ENCODE measurements at regions not wholly inside any gene's neighbourhood (a gene's known extent, or its start where the extent isn't known, plus 50 kb on each side); places are given as distances from the start of the nearest gene placed in this dataset.

GRCh38 chr7:13198036-13198435 is 510.6 kb downstream of the ARL4A start (continued):
- TF ChIP-seq CTCF (conservative IDR thresholded peaks at IDR 0.05; ENCODE audit: low read depth in 2 of 2), result no peak
- no peak for TF ChIP-seq STAT1 (IDR thresholded peaks at IDR 0.05; ENCODE audit: unreplicated experiment)
- TF ChIP-seq NANOG (IDR thresholded peaks at IDR 0.05; ENCODE audit: borderline replicate concordance), result no peak
- TF ChIP-seq EZH2 (IDR thresholded peaks at IDR 0.05; ENCODE audit: low read depth, unreplicated experiment), result no peak
- no peak for TF ChIP-seq ZNF462 (CRISPR knock-in tag; IDR thresholded peaks at IDR 0.05)

GRCh38 chr7:13198727-13199126 is 511.3 kb downstream of the ARL4A start:
- Histone ChIP-seq H3F3A (replicated peaks; ENCODE audit: low read depth) (no peaks in the 10 kb centered on the region), H3K4me1 (ENCODE audit: insufficient read depth) (no peaks in the 10 kb centered on the region), H3K27ac (ENCODE audit: low read depth) (no peak overlapping the region), H3K9me2 (ENCODE audit: insufficient read depth) (no peaks in the 10 kb centered on the region), H3K27me3 (ENCODE audit: insufficient read depth) (no peaks in the 10 kb centered on the region), H3K4me2 (no peak overlapping the region), H2AFZ (no peak overlapping the region), H4K20me1 (replicated peaks; ENCODE audit: insufficient read depth) (no peaks in the 10 kb centered on the region), H3K79me2 (replicated peaks; ENCODE audit: insufficient read depth) (no peaks in the 10 kb centered on the region), H3K4me3 (no peak overlapping the region), H3K36me3 (ENCODE audit: insufficient read depth) (no peaks in the 10 kb centered on the region)
- Mint-ChIP-seq H3K4me3 (no peak overlapping the region), H3K9me3 (no peaks in the 10 kb centered on the region), H3K36me3 (ENCODE audit: low read depth) (no peaks in the 10 kb centered on the region), H3K27ac (no peak overlapping the region), H3K4me1 (no peaks in the 10 kb centered on the region), H3K27me3 (ENCODE audit: insufficient read depth, low read depth, poor library complexity) (no peaks in the 10 kb centered on the region)
- DNase-seq (ENCODE audit: low spot score) (no peak), ATAC-seq (no peak)
- TF ChIP-seq STAT1 (IDR thresholded peaks at IDR 0.05; ENCODE audit: unreplicated experiment) (no peak), EZH2phosphoT487 (IDR thresholded peaks at IDR 0.05; ENCODE audit: unreplicated experiment) (no peak), ZNF114 (CRISPR knock-in tag; IDR thresholded peaks at IDR 0.05) (no peak), ZNF331 (CRISPR knock-in tag; IDR thresholded peaks at IDR 0.05; ENCODE audit: low read depth) (no peak), EZH2 (IDR thresholded peaks at IDR 0.05; ENCODE audit: low read depth, unreplicated experiment) (no peak), NANOG (IDR thresholded peaks at IDR 0.05; ENCODE audit: borderline replicate concordance) (no peak), CTCF (conservative IDR thresholded peaks at IDR 0.05; ENCODE audit: low read depth in 2 of 2) (no peak), POLR2AphosphoS5 (IDR thresholded peaks at IDR 0.05; ENCODE audit: low read depth) (no peak), CREB1 (CRISPR knock-in tag; IDR thresholded peaks at IDR 0.05; ENCODE audit: low read depth) (no peak), REST (IDR thresholded peaks at IDR 0.05; ENCODE audit: unreplicated experiment) (no peak)

All from GM23338 (cell line).